ENCODE measurements at regions not wholly inside any gene's neighbourhood (a gene's known extent, or its start where the extent isn't known, plus 50 kb on each side); places are given as distances from the start of the nearest gene placed in this dataset.

- TF ChIP-seq, protein P1, sequence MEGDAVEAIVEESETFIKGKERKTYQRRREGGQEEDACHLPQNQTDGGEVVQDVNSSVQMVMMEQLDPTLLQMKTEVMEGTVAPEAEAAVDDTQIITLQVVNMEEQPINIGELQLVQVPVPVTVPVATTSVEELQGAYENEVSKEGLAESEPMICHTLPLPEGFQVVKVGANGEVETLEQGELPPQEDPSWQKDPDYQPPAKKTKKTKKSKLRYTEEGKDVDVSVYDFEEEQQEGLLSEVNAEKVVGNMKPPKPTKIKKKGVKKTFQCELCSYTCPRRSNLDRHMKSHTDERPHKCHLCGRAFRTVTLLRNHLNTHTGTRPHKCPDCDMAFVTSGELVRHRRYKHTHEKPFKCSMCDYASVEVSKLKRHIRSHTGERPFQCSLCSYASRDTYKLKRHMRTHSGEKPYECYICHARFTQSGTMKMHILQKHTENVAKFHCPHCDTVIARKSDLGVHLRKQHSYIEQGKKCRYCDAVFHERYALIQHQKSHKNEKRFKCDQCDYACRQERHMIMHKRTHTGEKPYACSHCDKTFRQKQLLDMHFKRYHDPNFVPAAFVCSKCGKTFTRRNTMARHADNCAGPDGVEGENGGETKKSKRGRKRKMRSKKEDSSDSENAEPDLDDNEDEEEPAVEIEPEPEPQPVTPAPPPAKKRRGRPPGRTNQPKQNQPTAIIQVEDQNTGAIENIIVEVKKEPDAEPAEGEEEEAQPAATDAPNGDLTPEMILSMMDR (IDR thresholded peaks at IDR 0.05) = no peak
- no peak for TF ChIP-seq POLR2A (IDR thresholded peaks at IDR 0.05)
These were observed 1841.3 kb upstream of the CELF4 start for GRCh38 chr18:39406941-39407340.
